PFSK-1 (cell line): ENCODE measurements at regions not wholly inside any gene's neighbourhood (a gene's known extent, or its start where the extent isn't known, plus 50 kb on each side); places are given as distances from the start of the nearest gene placed in this dataset.

Experiments used
- FOXP2 ChIP-seq: optimal IDR thresholded peaks from 2 replicates; pipeline ENCODE3; 2011; ENCODE audit warnings: borderline replicate concordance, control low read depth, inconsistent platforms; ENCODE audit not compliant: insufficient read depth; ENCODE audit errors: extremely low read length, extremely low read depth
- POLR2AphosphoS5 ChIP-seq: IDR thresholded peaks from 2 replicates; pipeline ENCODE4 v1.6.1; 2012; ENCODE audit warnings: low read depth, mild to moderate bottlenecking, control low read depth, low read length, moderate library complexity
- TAF1 ChIP-seq: IDR thresholded peaks from 2 replicates; pipeline ENCODE4 v1.6.1; 2012; ENCODE audit warnings: low read length, control low read depth, borderline replicate concordance; ENCODE audit not compliant: insufficient read depth
- TF ChIP-seq, protein P1 (sequence below), 2 experiments: IDR thresholded peaks; 2 replicates each; pipeline versions ENCODE4 v1.6.1 to v1.8.0; 2011 to 2012; ENCODE audit warnings: low read depth in 2 of 2, low read length in 2 of 2, control low read depth in 1 of 2, inconsistent platforms in 1 of 2, mild to moderate bottlenecking in 1 of 2, moderate library complexity in 1 of 2; ENCODE audit not compliant: insufficient read depth in 1 of 2

DNA sequence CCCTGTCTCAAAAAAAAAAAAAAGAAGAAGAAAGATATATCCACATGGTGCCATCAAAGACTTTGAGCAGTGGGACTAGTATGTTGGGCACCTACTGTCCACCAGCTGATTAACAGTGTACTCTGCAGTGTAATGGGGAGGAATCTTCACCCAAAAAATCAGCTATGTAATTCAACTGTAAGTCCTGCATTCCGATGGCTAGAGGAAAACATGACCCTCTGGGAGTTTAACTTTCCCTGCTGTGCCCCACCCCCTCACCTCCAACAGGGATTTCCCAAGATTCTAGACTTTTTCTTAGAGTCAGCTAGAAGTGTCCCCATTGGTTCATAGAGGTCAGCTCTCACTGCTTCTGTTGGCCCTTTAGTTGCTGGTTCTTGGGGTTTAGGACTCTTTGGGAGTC is 221.2 kb upstream of the CLINT1 start:
- TF ChIP-seq POLR2AphosphoS5 (no peak), TAF1 (no peak), FOXP2 (no peak)
- TF ChIP-seq, protein P1, sequence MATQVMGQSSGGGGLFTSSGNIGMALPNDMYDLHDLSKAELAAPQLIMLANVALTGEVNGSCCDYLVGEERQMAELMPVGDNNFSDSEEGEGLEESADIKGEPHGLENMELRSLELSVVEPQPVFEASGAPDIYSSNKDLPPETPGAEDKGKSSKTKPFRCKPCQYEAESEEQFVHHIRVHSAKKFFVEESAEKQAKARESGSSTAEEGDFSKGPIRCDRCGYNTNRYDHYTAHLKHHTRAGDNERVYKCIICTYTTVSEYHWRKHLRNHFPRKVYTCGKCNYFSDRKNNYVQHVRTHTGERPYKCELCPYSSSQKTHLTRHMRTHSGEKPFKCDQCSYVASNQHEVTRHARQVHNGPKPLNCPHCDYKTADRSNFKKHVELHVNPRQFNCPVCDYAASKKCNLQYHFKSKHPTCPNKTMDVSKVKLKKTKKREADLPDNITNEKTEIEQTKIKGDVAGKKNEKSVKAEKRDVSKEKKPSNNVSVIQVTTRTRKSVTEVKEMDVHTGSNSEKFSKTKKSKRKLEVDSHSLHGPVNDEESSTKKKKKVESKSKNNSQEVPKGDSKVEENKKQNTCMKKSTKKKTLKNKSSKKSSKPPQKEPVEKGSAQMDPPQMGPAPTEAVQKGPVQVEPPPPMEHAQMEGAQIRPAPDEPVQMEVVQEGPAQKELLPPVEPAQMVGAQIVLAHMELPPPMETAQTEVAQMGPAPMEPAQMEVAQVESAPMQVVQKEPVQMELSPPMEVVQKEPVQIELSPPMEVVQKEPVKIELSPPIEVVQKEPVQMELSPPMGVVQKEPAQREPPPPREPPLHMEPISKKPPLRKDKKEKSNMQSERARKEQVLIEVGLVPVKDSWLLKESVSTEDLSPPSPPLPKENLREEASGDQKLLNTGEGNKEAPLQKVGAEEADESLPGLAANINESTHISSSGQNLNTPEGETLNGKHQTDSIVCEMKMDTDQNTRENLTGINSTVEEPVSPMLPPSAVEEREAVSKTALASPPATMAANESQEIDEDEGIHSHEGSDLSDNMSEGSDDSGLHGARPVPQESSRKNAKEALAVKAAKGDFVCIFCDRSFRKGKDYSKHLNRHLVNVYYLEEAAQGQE (IDR thresholded peaks at IDR 0.05; ENCODE audit: insufficient read depth in 1 of 2, low read depth in 2 of 2, low read length in 2 of 2): no peak
